ENCODE measurements at regions not wholly inside any gene's neighbourhood (a gene's known extent, or its start where the extent isn't known, plus 50 kb on each side); places are given as distances from the start of the nearest gene placed in this dataset.
"Not testable (repeated sequence)": the region's sequence is repeated elsewhere in the genome, so short reads cannot be mapped to it uniquely, and the experiment has no call there.

DNA sequence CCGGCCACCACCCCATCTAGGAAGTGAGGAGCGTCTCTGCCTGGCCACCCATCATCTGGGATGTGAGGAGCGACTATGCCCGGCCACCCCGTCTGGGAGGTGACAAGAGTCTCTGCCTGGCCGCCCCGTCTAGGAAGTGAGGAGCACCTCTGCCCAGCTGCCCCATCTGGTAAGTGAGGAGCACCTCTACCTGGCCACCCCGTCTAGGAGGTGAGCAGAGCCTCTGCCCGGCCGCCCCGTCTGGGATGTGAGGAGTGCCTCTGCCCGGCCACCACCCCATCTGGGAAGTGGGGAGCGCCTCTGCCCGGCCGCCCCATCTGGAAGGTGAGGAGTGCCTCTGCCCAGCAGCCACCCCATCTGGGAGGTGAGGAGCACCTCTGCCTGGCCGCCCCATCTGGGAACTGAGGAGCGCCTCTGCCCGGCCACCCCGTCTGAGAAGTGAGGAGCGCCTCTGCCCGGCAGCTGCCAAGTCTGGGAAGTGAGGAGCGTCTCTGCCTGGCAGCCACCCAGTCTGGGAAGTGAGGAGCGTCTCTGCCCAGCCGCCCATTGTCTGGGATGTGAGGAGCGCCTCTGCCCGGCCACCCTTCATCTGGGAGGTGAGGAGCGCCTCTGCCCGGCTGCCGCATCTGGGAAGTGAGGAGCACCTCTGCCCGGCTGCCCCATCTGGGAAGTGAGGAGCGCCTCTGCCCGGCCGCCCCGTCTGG, 164.4 kb downstream of the CENPC start:
- H3K4me2 ChIP-seq (ENCODE audit: low read depth, low read length); H3K9ac ChIP-seq (ENCODE audit: insufficient read depth, low read depth, low read length); H3K27me3 ChIP-seq (ENCODE audit: control insufficient read depth in 1 of 2, insufficient read depth in 2 of 2, low read length in 2 of 2); DNase-seq (ENCODE audit: low spot score); intact Hi-C loops (cut with micrococcal nuclease; ENCODE audit: unreplicated experiment); ATAC-seq; H3K27ac ChIP-seq (ENCODE audit: extremely low read length, insufficient read depth, low read length); H4K20me1 ChIP-seq (ENCODE audit: insufficient read depth, low read length); BruUV-seq (replicated peaks); H2AFZ ChIP-seq (ENCODE audit: low read length); H3K79me2 ChIP-seq (ENCODE audit: insufficient read depth, low read length); POLR2A ChIA-PET; H3K9me3 ChIP-seq (ENCODE audit: low read length); H3K36me3 ChIP-seq (replicated peaks in 1 of 2; ENCODE audit: control insufficient read depth in 1 of 2, insufficient read depth in 2 of 2, low read length in 2 of 2); H3K4me1 ChIP-seq (ENCODE audit: insufficient read depth, low read length); in situ Hi-C loops (cut with HindIII; ENCODE audit: extremely low pct_ligation_motif_present, low pct_unique_long_range_greater_than_20kb); CTCF ChIA-PET (ENCODE audit: low intra/inter-chr PET ratio, low total read pairs); H3K4me3 ChIP-seq (replicated peaks in 1 of 3; ENCODE audit: insufficient read depth in 1 of 3, low read depth in 2 of 3, low read length in 3 of 3); FAIRE-seq: not testable (repeated sequence)
- 47% methylated on average over 3 of the region's 34 CpGs for WGBS (ENCODE audit: low lambda C conversion rate)

DNA sequence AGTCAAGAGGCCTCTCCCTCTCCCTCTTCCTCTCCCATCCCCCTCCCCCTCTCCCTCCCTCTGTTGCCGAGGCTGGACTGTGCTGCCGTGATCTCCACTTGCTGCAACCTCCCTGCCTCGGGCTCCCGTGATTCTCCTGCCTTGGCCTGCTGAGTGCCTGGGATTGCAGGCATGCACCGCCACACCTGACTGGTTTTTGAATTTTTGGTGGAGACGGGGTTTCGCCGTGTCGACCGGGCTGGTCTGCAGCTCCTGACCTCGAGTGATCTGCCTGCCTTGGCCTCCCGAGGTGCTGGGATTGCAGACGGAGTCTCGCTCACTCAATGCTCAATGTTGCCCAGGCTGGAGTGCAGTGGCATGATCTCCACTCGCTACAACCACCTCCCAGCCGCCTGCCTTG, 165.1 kb downstream of the CENPC start:
- Histone ChIP-seq H2AFZ (ENCODE audit: low read length) (no peak overlapping the region), H3K4me2 (ENCODE audit: low read depth, low read length) (no peak overlapping the region), H3K27me3 (ENCODE audit: control insufficient read depth in 1 of 2, insufficient read depth in 2 of 2, low read length in 2 of 2) (no peaks in the 10 kb centered on the region), H3K4me1 (ENCODE audit: insufficient read depth, low read length) (no peaks in the 10 kb centered on the region), H3K79me2 (ENCODE audit: insufficient read depth, low read length) (no peaks in the 10 kb centered on the region), H3K9me3 (ENCODE audit: low read length) (no peaks in the 10 kb centered on the region), H4K20me1 (ENCODE audit: insufficient read depth, low read length) (no peaks in the 10 kb centered on the region), H3K9ac (ENCODE audit: insufficient read depth, low read depth, low read length) (no peak overlapping the region), H3K36me3 (replicated peaks in 1 of 2; ENCODE audit: control insufficient read depth in 1 of 2, insufficient read depth in 2 of 2, low read length in 2 of 2) (no peaks in the 10 kb centered on the region), H3K27ac (ENCODE audit: extremely low read length, insufficient read depth, low read length) (no peak overlapping the region), H3K4me3 (replicated peaks in 1 of 3; ENCODE audit: insufficient read depth in 1 of 3, low read depth in 2 of 3, low read length in 3 of 3) (no peak overlapping the region)
- FAIRE-seq (no peak), DNase-seq (ENCODE audit: low spot score) (no peak), ATAC-seq (no peak)
- TF ChIP-seq ZNF329 (CRISPR knock-in tag; IDR thresholded peaks at IDR 0.05; ENCODE audit: low read depth) (no peak), SALL2 (CRISPR knock-in tag; IDR thresholded peaks at IDR 0.05) (no peak), ZNF44 (CRISPR knock-in tag; IDR thresholded peaks at IDR 0.05) (no peak), DMAP1 (CRISPR knock-in tag; IDR thresholded peaks at IDR 0.05) (no peak)
- ChIA-PET CTCF (ENCODE audit: low intra/inter-chr PET ratio, low total read pairs) (no interaction called here), POLR2A (no interaction called here)
- 47% methylated on average over 14 of the region's 16 CpGs for WGBS (ENCODE audit: low lambda C conversion rate)
- in situ Hi-C loops (cut with HindIII; ENCODE audit: extremely low pct_ligation_motif_present, low pct_unique_long_range_greater_than_20kb) (no loop called here), intact Hi-C loops (cut with micrococcal nuclease; ENCODE audit: unreplicated experiment) (no loop called here)
- BruUV-seq (replicated peaks) = no TSS peak

Measured in HepG2 (cell line).